ENCODE measurements at regions not wholly inside any gene's neighbourhood (a gene's known extent, or its start where the extent isn't known, plus 50 kb on each side); places are given as distances from the start of the nearest gene placed in this dataset.

- TF ChIP-seq CTCF (IDR thresholded peaks at IDR 0.05) (no peak), POLR2A (IDR thresholded peaks at IDR 0.05) (no peak)
Observed at GRCh38 chr9:105132606-105133005, 111.8 kb upstream of the SLC44A1 start.
